ENCODE measurements at regions not wholly inside any gene's neighbourhood (a gene's known extent, or its start where the extent isn't known, plus 50 kb on each side); places are given as distances from the start of the nearest gene placed in this dataset.

GRCh38 chr1:38221006-38221649 lies 174.5 kb upstream of the POU3F1 start:
- no peaks in the 10 kb centered on the region for H3K36me3 ChIP-seq (ENCODE audit: control insufficient read depth in 1 of 2, insufficient read depth in 2 of 2, low read length in 2 of 2)
- H3K4me3 ChIP-seq (ENCODE audit: low read depth in 1 of 2, low read length in 2 of 2) = no peak overlapping the region
- no peaks in the 10 kb centered on the region for H3K27me3 ChIP-seq (ENCODE audit: low read depth, low read length)
- H3K27ac ChIP-seq (ENCODE audit: low read length) = no peak overlapping the region
- H3K9me3 ChIP-seq (ENCODE audit: control insufficient read depth in 1 of 2, low read length in 2 of 2) = no peaks in the 10 kb centered on the region
- H3K4me1 ChIP-seq (ENCODE audit: control insufficient read depth in 1 of 2, insufficient read depth in 2 of 2, low read length in 2 of 2) = no peaks in the 10 kb centered on the region

- H3K36me3 ChIP-seq (ENCODE audit: control insufficient read depth in 1 of 2, insufficient read depth in 2 of 2, low read length in 2 of 2) = no peaks in the 10 kb centered on the region
- no peaks in the 10 kb centered on the region for H3K27me3 ChIP-seq (ENCODE audit: low read depth, low read length)
These were observed 170.7 kb upstream of the POU3F1 start for GRCh38 chr1:38217316-38217715.

GRCh38 chr1:38213646-38214434 lies 167.2 kb upstream of the POU3F1 start:
- Histone ChIP-seq H3K27me3 (ENCODE audit: low read depth, low read length) (no peaks in the 10 kb centered on the region), H3K4me3 (ENCODE audit: low read depth in 1 of 2, low read length in 2 of 2) (no peak overlapping the region), H3K4me1 (ENCODE audit: control insufficient read depth in 1 of 2, insufficient read depth in 2 of 2, low read length in 2 of 2) (no peaks in the 10 kb centered on the region), H3K9me3 (ENCODE audit: control insufficient read depth in 1 of 2, low read length in 2 of 2) (no peaks in the 10 kb centered on the region), H3K27ac (ENCODE audit: low read length) (no peak overlapping the region), H3K36me3 (ENCODE audit: control insufficient read depth in 1 of 2, insufficient read depth in 2 of 2, low read length in 2 of 2) (no peaks in the 10 kb centered on the region)

More at GRCh38 chr1:38217316-38217715, 170.7 kb upstream of the POU3F1 start:
- Histone ChIP-seq H3K27ac (ENCODE audit: low read length) (no peak overlapping the region), H3K9me3 (ENCODE audit: control insufficient read depth in 1 of 2, low read length in 2 of 2) (no peaks in the 10 kb centered on the region), H3K4me1 (ENCODE audit: control insufficient read depth in 1 of 2, insufficient read depth in 2 of 2, low read length in 2 of 2) (no peaks in the 10 kb centered on the region), H3K4me3 (ENCODE audit: low read depth in 1 of 2, low read length in 2 of 2) (no peak overlapping the region)

GRCh38 chr1:38210895-38211177 lies 164.2 kb upstream of the POU3F1 start:
- no peaks in the 10 kb centered on the region for H3K4me1 ChIP-seq (ENCODE audit: control insufficient read depth in 1 of 2, insufficient read depth in 2 of 2, low read length in 2 of 2)
- H3K36me3 ChIP-seq (ENCODE audit: control insufficient read depth in 1 of 2, insufficient read depth in 2 of 2, low read length in 2 of 2) = no peaks in the 10 kb centered on the region
- H3K27ac ChIP-seq (ENCODE audit: low read length) = no peak overlapping the region
- H3K9me3 ChIP-seq (ENCODE audit: control insufficient read depth in 1 of 2, low read length in 2 of 2) = no peaks in the 10 kb centered on the region
- H3K4me3 ChIP-seq (ENCODE audit: low read depth in 1 of 2, low read length in 2 of 2) = no peak overlapping the region
- H3K27me3 ChIP-seq (ENCODE audit: low read depth, low read length) = no peaks in the 10 kb centered on the region

- no peaks in the 10 kb centered on the region for H3K4me1 ChIP-seq (ENCODE audit: control insufficient read depth in 1 of 2, insufficient read depth in 2 of 2, low read length in 2 of 2)
- no peaks in the 10 kb centered on the region for H3K27me3 ChIP-seq (ENCODE audit: low read depth, low read length)
- H3K4me3 ChIP-seq (ENCODE audit: low read depth in 1 of 2, low read length in 2 of 2) = no peak overlapping the region
- no peaks in the 10 kb centered on the region for H3K9me3 ChIP-seq (ENCODE audit: control insufficient read depth in 1 of 2, low read length in 2 of 2)
- no peak overlapping the region for H3K27ac ChIP-seq (ENCODE audit: low read length)
- H3K36me3 ChIP-seq (ENCODE audit: control insufficient read depth in 1 of 2, insufficient read depth in 2 of 2, low read length in 2 of 2) = no peaks in the 10 kb centered on the region
These were observed 163.7 kb upstream of the POU3F1 start for GRCh38 chr1:38210021-38210894.

- Histone ChIP-seq H3K36me3 (ENCODE audit: control insufficient read depth in 1 of 2, insufficient read depth in 2 of 2, low read length in 2 of 2) (no peaks in the 10 kb centered on the region), H3K27ac (ENCODE audit: low read length) (no peak overlapping the region), H3K4me3 (ENCODE audit: low read depth in 1 of 2, low read length in 2 of 2) (no peak overlapping the region), H3K27me3 (ENCODE audit: low read depth, low read length) (no peaks in the 10 kb centered on the region), H3K4me1 (ENCODE audit: control insufficient read depth in 1 of 2, insufficient read depth in 2 of 2, low read length in 2 of 2) (no peaks in the 10 kb centered on the region), H3K9me3 (ENCODE audit: control insufficient read depth in 1 of 2, low read length in 2 of 2) (no peaks in the 10 kb centered on the region)
These were observed 162.4 kb upstream of the POU3F1 start for GRCh38 chr1:38208716-38209632.

DNA sequence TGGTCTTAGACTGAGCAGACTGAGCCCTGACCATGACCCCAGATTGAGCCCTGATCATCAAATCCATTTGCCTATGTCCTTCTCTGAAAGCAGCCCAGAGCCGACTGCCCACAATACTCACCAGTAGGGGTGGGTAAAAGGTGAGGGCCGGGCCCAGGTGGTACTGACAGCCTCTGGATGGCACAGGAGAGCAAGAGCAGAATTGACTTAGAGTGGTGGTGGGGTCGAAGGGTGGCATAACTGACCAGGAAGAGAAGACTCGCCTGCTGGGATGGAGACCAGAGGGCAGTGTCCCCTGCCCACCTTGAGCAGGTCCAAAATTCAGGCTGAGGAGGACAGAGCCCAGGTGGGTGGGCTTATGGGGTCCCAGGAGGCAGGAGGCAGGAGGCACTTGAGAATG lies 161.3 kb upstream of the POU3F1 start:
- Histone ChIP-seq H3K4me1 (ENCODE audit: control insufficient read depth in 1 of 2, insufficient read depth in 2 of 2, low read length in 2 of 2) (no peaks in the 10 kb centered on the region), H3K36me3 (ENCODE audit: control insufficient read depth in 1 of 2, insufficient read depth in 2 of 2, low read length in 2 of 2) (no peaks in the 10 kb centered on the region)

GRCh38 chr1:38207275-38207674 lies 160.7 kb upstream of the POU3F1 start:
- Histone ChIP-seq H3K27ac (ENCODE audit: low read length) (no peak overlapping the region), H3K9me3 (ENCODE audit: control insufficient read depth in 1 of 2, low read length in 2 of 2) (no peaks in the 10 kb centered on the region), H3K4me1 (ENCODE audit: control insufficient read depth in 1 of 2, insufficient read depth in 2 of 2, low read length in 2 of 2) (no peaks in the 10 kb centered on the region), H3K36me3 (ENCODE audit: control insufficient read depth in 1 of 2, insufficient read depth in 2 of 2, low read length in 2 of 2) (no peaks in the 10 kb centered on the region), H3K4me3 (ENCODE audit: low read depth in 1 of 2, low read length in 2 of 2) (no peak overlapping the region), H3K27me3 (ENCODE audit: low read depth, low read length) (no peaks in the 10 kb centered on the region)

More for the DNA sequence above, 161.3 kb upstream of the POU3F1 start:
- no peak overlapping the region for H3K4me3 ChIP-seq (ENCODE audit: low read depth in 1 of 2, low read length in 2 of 2)
- no peaks in the 10 kb centered on the region for H3K27me3 ChIP-seq (ENCODE audit: low read depth, low read length)
- no peak overlapping the region for H3K27ac ChIP-seq (ENCODE audit: low read length)
- H3K9me3 ChIP-seq (ENCODE audit: control insufficient read depth in 1 of 2, low read length in 2 of 2) = no peaks in the 10 kb centered on the region

DNA sequence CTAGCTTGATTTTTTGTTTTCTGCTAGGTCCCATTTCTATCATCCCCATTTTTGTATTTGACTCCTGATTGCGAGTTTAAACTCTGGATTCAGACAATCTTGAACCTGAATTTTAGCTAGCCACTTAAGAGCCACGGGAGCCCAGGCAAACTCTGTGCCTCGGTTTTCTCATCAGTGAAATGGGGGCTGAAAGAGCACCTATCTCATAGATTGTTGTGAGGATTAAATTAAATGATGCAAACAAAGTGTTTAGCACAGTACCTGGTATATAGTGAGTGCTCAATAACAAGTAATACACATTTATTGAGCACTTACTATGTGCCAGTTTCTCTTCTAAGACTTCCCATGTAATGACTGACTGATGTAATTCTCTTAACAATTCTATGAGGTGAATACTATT lies 158.1 kb upstream of the POU3F1 start:
- Histone ChIP-seq H3K9me3 (ENCODE audit: control insufficient read depth in 1 of 2, low read length in 2 of 2) (peaks cover 8 to 13% of the 10 kb centered on the region in 2 donors), H3K36me3 (ENCODE audit: control insufficient read depth in 1 of 2, insufficient read depth in 2 of 2, low read length in 2 of 2) (no peaks in the 10 kb centered on the region), H3K4me1 (ENCODE audit: control insufficient read depth in 1 of 2, insufficient read depth in 2 of 2, low read length in 2 of 2) (no peaks in the 10 kb centered on the region), H3K4me3 (ENCODE audit: low read depth in 1 of 2, low read length in 2 of 2) (no peak overlapping the region), H3K27ac (ENCODE audit: low read length) (no peak overlapping the region), H3K27me3 (ENCODE audit: low read depth, low read length) (no peaks in the 10 kb centered on the region)

DNA sequence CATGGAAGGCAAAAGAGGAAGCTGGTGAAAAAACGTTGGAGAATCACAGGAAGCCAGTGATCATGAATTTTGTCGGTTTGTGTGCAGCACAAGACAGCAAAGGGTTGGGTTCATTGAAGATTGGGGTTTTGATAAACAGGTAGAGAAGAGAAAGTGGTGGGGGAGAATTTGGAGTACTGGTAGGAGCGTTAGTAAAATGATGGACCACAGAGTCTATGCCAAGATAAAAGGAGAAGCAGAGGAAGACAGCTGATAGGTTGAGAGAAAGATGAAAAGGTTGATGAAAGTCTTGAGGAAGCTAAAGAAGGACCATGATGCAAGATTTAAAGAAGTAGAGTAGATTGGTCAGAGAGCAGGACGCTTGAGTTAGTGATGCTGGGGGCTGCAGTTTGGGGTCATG lies 156.8 kb upstream of the POU3F1 start:
- Histone ChIP-seq H3K4me1 (ENCODE audit: control insufficient read depth in 1 of 2, insufficient read depth in 2 of 2, low read length in 2 of 2) (no peaks in the 10 kb centered on the region), H3K27me3 (ENCODE audit: low read depth, low read length) (no peaks in the 10 kb centered on the region), H3K4me3 (ENCODE audit: low read depth in 1 of 2, low read length in 2 of 2) (no peak overlapping the region), H3K27ac (ENCODE audit: low read length) (no peak overlapping the region), H3K36me3 (ENCODE audit: control insufficient read depth in 1 of 2, insufficient read depth in 2 of 2, low read length in 2 of 2) (no peaks in the 10 kb centered on the region), H3K9me3 (ENCODE audit: control insufficient read depth in 1 of 2, low read length in 2 of 2) (peaks cover 8 to 13% of the 10 kb centered on the region in 2 donors)
